ENCODE measurements at regions not wholly inside any gene's neighbourhood (a gene's known extent, or its start where the extent isn't known, plus 50 kb on each side); places are given as distances from the start of the nearest gene placed in this dataset.

DNA sequence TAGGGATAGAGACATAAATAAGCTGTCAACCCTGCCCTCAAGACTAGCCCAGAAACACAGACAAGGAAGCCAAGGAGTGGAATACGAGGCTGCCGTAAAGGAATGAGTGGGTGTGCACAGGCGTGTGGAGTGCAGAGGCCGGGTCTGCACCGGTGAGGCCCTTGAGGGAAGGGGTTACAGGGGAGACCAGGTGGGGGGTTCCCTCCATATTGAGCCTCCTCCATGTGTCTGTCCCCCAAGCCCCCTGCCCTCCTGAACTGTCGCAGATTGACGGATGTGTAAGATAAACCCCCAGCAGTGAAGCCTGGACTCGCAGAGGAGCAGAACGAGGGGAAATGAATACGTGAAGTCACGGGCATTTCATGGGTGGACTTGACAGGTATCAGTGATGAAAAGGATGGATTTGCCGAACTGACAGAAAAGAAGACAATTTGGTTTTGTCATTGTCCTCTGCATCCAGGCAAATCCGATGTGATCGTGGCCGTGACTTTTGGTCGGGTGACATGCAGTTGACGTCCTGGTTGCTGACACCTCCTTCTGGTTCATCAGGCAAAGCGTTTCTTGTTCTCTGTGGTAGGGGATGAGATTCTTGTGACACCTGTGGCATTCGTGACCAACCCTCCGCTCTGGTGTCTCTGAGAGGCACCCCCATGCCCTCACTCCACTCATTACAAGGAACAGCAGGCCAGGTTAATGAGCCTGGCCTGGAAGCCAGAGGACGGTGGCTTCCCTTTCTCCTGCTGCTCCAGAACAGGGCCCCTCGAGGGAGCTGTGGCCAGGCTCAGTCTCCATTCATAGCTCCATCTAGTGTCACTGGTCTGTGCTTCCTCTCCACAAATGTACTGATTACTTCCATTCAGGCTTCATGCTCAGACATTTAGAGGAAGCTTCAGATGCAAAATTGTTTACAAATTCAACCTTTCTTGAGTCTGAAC is 223.1 kb upstream of the B3GAT1 start:
- no peak for TF ChIP-seq SNRNP70 (optimal IDR thresholded peaks at IDR 0.05; ENCODE audit: low read depth, low read length)
- no peak for TF ChIP-seq SREBF2 (CRISPR knock-in tag; IDR thresholded peaks at IDR 0.05)
- TF ChIP-seq KDM5B (IDR thresholded peaks at IDR 0.05; ENCODE audit: insufficient replicate concordance, low read depth, low read length), result no peak
- TF ChIP-seq ZNF197 (CRISPR knock-in tag; IDR thresholded peaks at IDR 0.05; ENCODE audit: low read depth), result no peak
- TF ChIP-seq, protein P1, sequence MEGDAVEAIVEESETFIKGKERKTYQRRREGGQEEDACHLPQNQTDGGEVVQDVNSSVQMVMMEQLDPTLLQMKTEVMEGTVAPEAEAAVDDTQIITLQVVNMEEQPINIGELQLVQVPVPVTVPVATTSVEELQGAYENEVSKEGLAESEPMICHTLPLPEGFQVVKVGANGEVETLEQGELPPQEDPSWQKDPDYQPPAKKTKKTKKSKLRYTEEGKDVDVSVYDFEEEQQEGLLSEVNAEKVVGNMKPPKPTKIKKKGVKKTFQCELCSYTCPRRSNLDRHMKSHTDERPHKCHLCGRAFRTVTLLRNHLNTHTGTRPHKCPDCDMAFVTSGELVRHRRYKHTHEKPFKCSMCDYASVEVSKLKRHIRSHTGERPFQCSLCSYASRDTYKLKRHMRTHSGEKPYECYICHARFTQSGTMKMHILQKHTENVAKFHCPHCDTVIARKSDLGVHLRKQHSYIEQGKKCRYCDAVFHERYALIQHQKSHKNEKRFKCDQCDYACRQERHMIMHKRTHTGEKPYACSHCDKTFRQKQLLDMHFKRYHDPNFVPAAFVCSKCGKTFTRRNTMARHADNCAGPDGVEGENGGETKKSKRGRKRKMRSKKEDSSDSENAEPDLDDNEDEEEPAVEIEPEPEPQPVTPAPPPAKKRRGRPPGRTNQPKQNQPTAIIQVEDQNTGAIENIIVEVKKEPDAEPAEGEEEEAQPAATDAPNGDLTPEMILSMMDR (IDR thresholded peaks at IDR 0.05 in 2 of 3, conservative IDR thresholded peaks at IDR 0.05 in 1 of 3; ENCODE audit: insufficient read depth in 2 of 3, low read depth in 1 of 3, low read length in 3 of 3), result peak in 1 of 3 experiments; percentile 11; a peak in 1 of 6 replicates
- TF ChIP-seq BHLHE40 (IDR thresholded peaks at IDR 0.05; ENCODE audit: low read length), result no peak
- TF ChIP-seq TARDBP (IDR thresholded peaks at IDR 0.05), result no peak
- TF ChIP-seq ZBTB8A (IDR thresholded peaks at IDR 0.05; ENCODE audit: partially characterized antibody), result no peak
- TF ChIP-seq ESRRA (IDR thresholded peaks at IDR 0.05; ENCODE audit: borderline replicate concordance, low read depth), result no peak
- TF ChIP-seq STAG1 (CRISPR knock-in tag; IDR thresholded peaks at IDR 0.05; ENCODE audit: borderline replicate concordance), result no peak
- no peak for TF ChIP-seq CEBPB (tag; IDR thresholded peaks at IDR 0.05)
